ENCODE measurements at regions not wholly inside any gene's neighbourhood (a gene's known extent, or its start where the extent isn't known, plus 50 kb on each side); places are given as distances from the start of the nearest gene placed in this dataset.

DNA sequence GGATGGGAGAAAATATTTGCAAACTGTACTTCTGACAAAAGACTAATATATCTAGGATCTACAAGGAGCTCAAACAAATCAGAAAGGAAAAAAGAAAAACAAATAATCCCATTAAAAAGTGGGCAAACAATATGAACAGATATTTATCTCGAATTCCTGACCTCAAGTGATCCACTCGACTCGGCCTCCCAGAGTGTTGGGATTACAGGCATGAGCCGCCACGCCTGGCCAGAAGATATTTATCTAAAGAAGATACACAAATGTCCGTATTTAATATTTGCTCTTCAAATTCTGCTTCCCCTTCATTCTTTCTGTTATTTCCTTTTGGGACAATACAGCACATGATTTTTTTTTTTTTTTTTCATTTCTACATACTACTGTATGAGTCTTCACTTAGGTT, 151.7 kb upstream of the GRM7 start:
- DNase-seq, result no peak
- Histone ChIP-seq H3K27ac (no peak overlapping the region), H3K4me3 (no peak overlapping the region), H3K36me3 (no peaks in the 10 kb centered on the region), H3K4me1 (no peaks in the 10 kb centered on the region), H3K9me3 (no peaks in the 10 kb centered on the region), H3K27me3 (no peaks in the 10 kb centered on the region)
- TF ChIP-seq, protein P1, sequence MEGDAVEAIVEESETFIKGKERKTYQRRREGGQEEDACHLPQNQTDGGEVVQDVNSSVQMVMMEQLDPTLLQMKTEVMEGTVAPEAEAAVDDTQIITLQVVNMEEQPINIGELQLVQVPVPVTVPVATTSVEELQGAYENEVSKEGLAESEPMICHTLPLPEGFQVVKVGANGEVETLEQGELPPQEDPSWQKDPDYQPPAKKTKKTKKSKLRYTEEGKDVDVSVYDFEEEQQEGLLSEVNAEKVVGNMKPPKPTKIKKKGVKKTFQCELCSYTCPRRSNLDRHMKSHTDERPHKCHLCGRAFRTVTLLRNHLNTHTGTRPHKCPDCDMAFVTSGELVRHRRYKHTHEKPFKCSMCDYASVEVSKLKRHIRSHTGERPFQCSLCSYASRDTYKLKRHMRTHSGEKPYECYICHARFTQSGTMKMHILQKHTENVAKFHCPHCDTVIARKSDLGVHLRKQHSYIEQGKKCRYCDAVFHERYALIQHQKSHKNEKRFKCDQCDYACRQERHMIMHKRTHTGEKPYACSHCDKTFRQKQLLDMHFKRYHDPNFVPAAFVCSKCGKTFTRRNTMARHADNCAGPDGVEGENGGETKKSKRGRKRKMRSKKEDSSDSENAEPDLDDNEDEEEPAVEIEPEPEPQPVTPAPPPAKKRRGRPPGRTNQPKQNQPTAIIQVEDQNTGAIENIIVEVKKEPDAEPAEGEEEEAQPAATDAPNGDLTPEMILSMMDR (IDR thresholded peaks at IDR 0.05), result no peak
- TF ChIP-seq POLR2A (IDR thresholded peaks at IDR 0.05), result no peak
- intact Hi-C loops (cut with DNase I; ENCODE audit: low total_unique reads), result no loop called here

DNA sequence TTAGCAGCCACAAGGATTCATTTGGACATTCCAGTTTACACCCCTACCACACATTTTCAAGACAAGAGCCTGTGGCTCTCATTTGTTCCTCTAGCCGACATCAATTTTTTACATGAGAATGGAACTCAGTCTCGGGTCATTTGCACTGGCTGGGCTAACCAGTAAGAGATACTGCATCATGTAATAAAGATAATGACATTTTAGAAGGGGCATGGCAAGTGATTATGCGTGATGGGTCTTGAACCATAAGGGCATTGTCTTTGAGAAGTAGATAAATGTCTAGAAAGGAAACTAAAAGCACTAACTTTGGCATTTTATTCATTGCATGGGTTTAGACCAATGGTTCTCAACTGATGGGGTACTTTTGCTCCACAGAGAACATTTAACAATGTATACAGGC, 146.0 kb upstream of the GRM7 start:
- intact Hi-C loops (cut with DNase I; ENCODE audit: low total_unique reads), result no loop called here
- TF ChIP-seq, protein P1 (IDR thresholded peaks at IDR 0.05), result no peak
- TF ChIP-seq POLR2A (IDR thresholded peaks at IDR 0.05), result no peak
- Histone ChIP-seq H3K4me1 (no peaks in the 10 kb centered on the region), H3K4me3 (no peak overlapping the region), H3K27ac (no peak overlapping the region), H3K9me3 (no peaks in the 10 kb centered on the region), H3K27me3 (no peaks in the 10 kb centered on the region), H3K36me3 (no peaks in the 10 kb centered on the region)
- DNase-seq, result no peak

DNA sequence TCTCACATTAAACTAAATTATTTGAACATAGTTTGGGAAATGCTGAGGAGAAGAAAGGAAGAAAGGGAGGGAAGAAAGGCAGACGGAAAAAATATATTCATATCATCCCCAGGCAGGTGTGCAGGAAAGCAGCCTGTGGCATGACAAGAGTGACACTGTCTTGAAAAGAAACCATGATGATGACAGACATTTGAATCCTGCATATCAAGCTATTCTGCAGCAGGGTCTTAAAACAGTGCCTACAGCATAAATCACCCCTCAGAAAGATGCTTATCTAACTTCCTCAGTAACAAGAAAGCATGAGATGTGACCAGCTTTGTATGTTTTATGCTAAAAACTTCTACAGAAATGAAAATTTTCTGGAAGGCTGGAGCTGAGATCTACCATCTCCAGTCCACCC, 144.5 kb upstream of the GRM7 start:
- H3K36me3 ChIP-seq, result no peaks in the 10 kb centered on the region
- intact Hi-C loops (cut with DNase I; ENCODE audit: low total_unique reads), result no loop called here
- H3K27ac ChIP-seq, result no peak overlapping the region
- no peak for TF ChIP-seq POLR2A (IDR thresholded peaks at IDR 0.05)
- TF ChIP-seq, protein P1 (IDR thresholded peaks at IDR 0.05), result no peak
- no peaks in the 10 kb centered on the region for H3K4me1 ChIP-seq
- H3K4me3 ChIP-seq, result no peak overlapping the region
- H3K27me3 ChIP-seq, result no peaks in the 10 kb centered on the region
- H3K9me3 ChIP-seq, result no peaks in the 10 kb centered on the region
- DNase-seq, result no peak

DNA sequence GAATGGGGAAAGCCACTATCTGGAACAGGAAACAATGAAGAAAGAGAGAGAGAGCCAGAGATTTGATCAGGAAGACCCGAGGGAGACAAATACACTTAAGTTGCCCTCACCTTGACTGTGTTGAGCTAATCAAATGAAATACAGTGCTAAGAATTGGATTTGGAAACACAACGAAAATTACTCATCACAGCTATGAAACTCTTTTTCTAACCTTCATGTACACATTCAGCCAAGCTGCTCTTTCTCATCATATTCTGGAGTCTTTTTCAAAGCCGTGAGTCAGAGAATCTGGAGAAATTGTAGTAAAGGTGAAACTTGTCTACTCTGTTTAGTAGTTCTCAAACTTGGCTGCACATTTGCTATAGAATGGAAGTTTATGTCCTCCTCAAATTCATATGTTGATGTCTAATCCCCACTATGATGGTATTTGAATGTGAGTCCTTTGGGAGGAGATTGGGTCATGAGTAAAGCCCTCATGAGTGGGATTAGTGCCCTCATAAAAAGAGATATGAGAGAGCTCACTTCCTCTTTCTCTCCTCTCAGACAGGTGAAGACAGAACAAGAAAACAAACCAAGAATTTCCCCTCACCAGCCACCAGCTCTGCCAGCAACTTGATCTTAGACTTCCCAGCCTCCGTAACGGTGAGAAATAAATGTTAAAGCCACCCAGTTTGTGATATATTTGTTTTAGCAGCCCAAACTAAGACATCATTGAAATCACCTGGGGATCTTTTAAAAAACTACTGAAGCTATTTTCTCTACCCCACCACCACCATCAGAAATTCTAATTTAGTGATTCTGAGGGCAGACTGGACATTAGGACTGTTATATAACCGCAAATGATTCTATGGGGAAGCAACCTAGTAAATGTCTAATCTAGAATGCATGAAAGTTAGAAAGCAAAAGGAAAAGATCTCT, 143.6 kb upstream of the GRM7 start:
- no peaks in the 10 kb centered on the region for H3K36me3 ChIP-seq
- TF ChIP-seq POLR2A (IDR thresholded peaks at IDR 0.05), result no peak
- TF ChIP-seq, protein P1 (IDR thresholded peaks at IDR 0.05), result no peak
- no peak overlapping the region for H3K4me3 ChIP-seq
- no peak overlapping the region for H3K27ac ChIP-seq
- H3K27me3 ChIP-seq, result no peaks in the 10 kb centered on the region
- H3K9me3 ChIP-seq, result no peaks in the 10 kb centered on the region
- no peaks in the 10 kb centered on the region for H3K4me1 ChIP-seq
- intact Hi-C loops (cut with DNase I; ENCODE audit: low total_unique reads), result no loop called here
- DNase-seq, result no peak

DNA sequence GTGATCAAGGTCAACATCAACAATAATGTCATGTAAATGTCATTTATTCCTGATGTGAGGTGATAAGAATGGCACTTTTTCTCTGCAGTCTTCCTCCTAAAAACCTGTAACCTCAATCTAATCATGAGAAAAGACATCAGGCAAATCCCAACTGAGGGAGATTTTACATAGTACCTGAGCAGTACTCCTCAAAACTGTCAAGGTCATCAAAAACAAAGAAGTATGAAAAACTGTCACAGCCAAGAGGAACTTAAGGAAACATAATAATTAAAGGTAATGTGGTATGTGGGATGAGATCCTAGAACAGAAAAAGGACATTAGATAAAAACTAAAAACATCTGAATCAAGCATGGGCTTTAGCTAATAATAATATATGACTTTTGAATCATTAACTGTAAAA, 140.9 kb upstream of the GRM7 start:
- Histone ChIP-seq H3K27me3 (no peaks in the 10 kb centered on the region), H3K9me3 (no peaks in the 10 kb centered on the region), H3K4me1 (no peaks in the 10 kb centered on the region), H3K36me3 (no peaks in the 10 kb centered on the region), H3K27ac (no peak overlapping the region), H3K4me3 (no peak overlapping the region)
- intact Hi-C loops (cut with DNase I; ENCODE audit: low total_unique reads), result no loop called here
- DNase-seq, result no peak
- TF ChIP-seq, protein P1 (IDR thresholded peaks at IDR 0.05), result no peak
- TF ChIP-seq POLR2A (IDR thresholded peaks at IDR 0.05), result no peak
